ENCODE measurements at regions not wholly inside any gene's neighbourhood (a gene's known extent, or its start where the extent isn't known, plus 50 kb on each side); places are given as distances from the start of the nearest gene placed in this dataset.

- H3K4me1 Mint-ChIP-seq (ENCODE audit: unreplicated experiment): no peaks in the 10 kb centered on the region
- no peaks in the 10 kb centered on the region for H3K9me3 Mint-ChIP-seq
- H3K27ac Mint-ChIP-seq: no peak overlapping the region
- DNase-seq (ENCODE audit: extremely low spot score, unreplicated experiment): no peak
- no peak for TF ChIP-seq CTCF (conservative IDR thresholded peaks at IDR 0.05)
- H3K4me3 Mint-ChIP-seq: no peak overlapping the region
- no peaks in the 10 kb centered on the region for H3K36me3 Mint-ChIP-seq
- H3K27me3 Mint-ChIP-seq: peaks cover 3% of the 10 kb centered on the region
Observed at GRCh38 chr9:71519098-71519696, 249.1 kb downstream of the CEMIP2 start.

- TF ChIP-seq CTCF (conservative IDR thresholded peaks at IDR 0.05): no peak
- H3K27me3 Mint-ChIP-seq: peaks cover 3% of the 10 kb centered on the region
- H3K4me3 Mint-ChIP-seq: no peak overlapping the region
- H3K27ac Mint-ChIP-seq: no peak overlapping the region
- no peak for DNase-seq (ENCODE audit: extremely low spot score, unreplicated experiment)
- H3K9me3 Mint-ChIP-seq: no peaks in the 10 kb centered on the region
- no peaks in the 10 kb centered on the region for H3K4me1 Mint-ChIP-seq (ENCODE audit: unreplicated experiment)
- no peaks in the 10 kb centered on the region for H3K36me3 Mint-ChIP-seq
Observed at GRCh38 chr9:71518045-71518827, 250.1 kb downstream of the CEMIP2 start.

- Mint-ChIP-seq H3K9me3 (no peaks in the 10 kb centered on the region), H3K27me3 (peaks cover 3% of the 10 kb centered on the region), H3K4me1 (ENCODE audit: unreplicated experiment) (no peaks in the 10 kb centered on the region), H3K36me3 (no peaks in the 10 kb centered on the region), H3K27ac (no peak overlapping the region), H3K4me3 (no peak overlapping the region)
- no peak for DNase-seq (ENCODE audit: extremely low spot score, unreplicated experiment)
- no peak for TF ChIP-seq CTCF (conservative IDR thresholded peaks at IDR 0.05)
Observed at GRCh38 chr9:71515626-71516025, 252.7 kb downstream of the CEMIP2 start.

- Mint-ChIP-seq H3K27me3 (peaks cover 3% of the 10 kb centered on the region), H3K36me3 (no peaks in the 10 kb centered on the region), H3K9me3 (no peaks in the 10 kb centered on the region), H3K27ac (no peak overlapping the region), H3K4me1 (ENCODE audit: unreplicated experiment) (no peaks in the 10 kb centered on the region), H3K4me3 (no peak overlapping the region)
- no peak for TF ChIP-seq CTCF (conservative IDR thresholded peaks at IDR 0.05)
- no peak for DNase-seq (ENCODE audit: extremely low spot score, unreplicated experiment)
Observed at GRCh38 chr9:71515107-71515506, 253.2 kb downstream of the CEMIP2 start.

GRCh38 chr9:71514344-71514975, 253.9 kb downstream of the CEMIP2 start:
- TF ChIP-seq CTCF (conservative IDR thresholded peaks at IDR 0.05): no peak
- Mint-ChIP-seq H3K9me3 (no peaks in the 10 kb centered on the region), H3K27me3 (peaks cover 3% of the 10 kb centered on the region), H3K27ac (no peak overlapping the region), H3K4me1 (ENCODE audit: unreplicated experiment) (no peaks in the 10 kb centered on the region), H3K36me3 (no peaks in the 10 kb centered on the region), H3K4me3 (no peak overlapping the region)
- DNase-seq (ENCODE audit: extremely low spot score, unreplicated experiment): no peak

All from type B pancreatic cell (in vitro differentiated cells).